Hepatocyte (in vitro differentiated cells): ENCODE measurements at regions not wholly inside any gene's neighbourhood (a gene's known extent, or its start where the extent isn't known, plus 50 kb on each side); places are given as distances from the start of the nearest gene placed in this dataset.

ENCODE experiments used
- DNase-seq: peaks from one replicate; pipeline ENCODE4 v3.0.0-alpha.2; 2016; ENCODE audit warnings: low spot score
- H2AFZ ChIP-seq: fragments of 200-600 bp; sonication (generic); 2 replicates; pipeline ENCODE4 v1.6.0; 2016; ENCODE audit warnings: antibody characterized with exemption, mild to moderate bottlenecking
- H3K27ac ChIP-seq: fragments of 200-600 bp; sonication (generic); 2 replicates; pipeline ENCODE4 v1.5.1; 2016; ENCODE audit warnings: mild to moderate bottlenecking
- H3K27me3 ChIP-seq: fragments of 200-600 bp; sonication (generic); 2 replicates; pipeline ENCODE4 v1.6.1; 2016
- H3K36me3 ChIP-seq: fragments of 200-600 bp; sonication (generic); replicated peaks from 2 replicates; pipeline ENCODE4 v1.5.1; 2016; ENCODE audit warnings: low read depth; ENCODE audit not compliant: insufficient read depth
- H3K4me1 ChIP-seq: fragments of 200-600 bp; sonication (generic); 2 replicates; pipeline ENCODE4 v1.5.1; 2016; ENCODE audit warnings: mild to moderate bottlenecking, moderate library complexity; ENCODE audit not compliant: insufficient read depth
- H3K4me2 ChIP-seq: fragments of 200-600 bp; sonication (generic); 2 replicates; pipeline ENCODE4 v1.6.0; 2016
- H3K4me3 ChIP-seq: fragments of 200-600 bp; sonication (generic); 2 replicates; pipeline ENCODE4 v1.5.1; 2016; ENCODE audit warnings: mild to moderate bottlenecking
- H3K79me2 ChIP-seq: fragments of 200-600 bp; sonication (generic); 2 replicates; pipeline ENCODE4 v1.6.0; 2017; ENCODE audit warnings: mild to moderate bottlenecking
- H3K9me2 ChIP-seq: fragments of 200-600 bp; sonication (generic); replicated peaks from 2 replicates; pipeline ENCODE4 v1.6.0; 2017; ENCODE audit warnings: mild to moderate bottlenecking; ENCODE audit not compliant: insufficient read depth
- H3K9me3 ChIP-seq: fragments of 200-600 bp; sonication (generic); 2 replicates; pipeline ENCODE4 v1.5.1; 2016; ENCODE audit warnings: low read depth, mild to moderate bottlenecking
- H4K20me1 ChIP-seq: fragments of 200-600 bp; sonication (generic); 2 replicates; pipeline ENCODE4 v1.6.0; 2016; ENCODE audit warnings: mild to moderate bottlenecking; ENCODE audit not compliant: insufficient read depth, poor library complexity, severe bottlenecking
- CTCF ChIP-seq: fragments of 200-600 bp; sonication (generic); IDR thresholded peaks from 2 replicates; pipeline ENCODE4 v1.5.1; 2016; ENCODE audit warnings: antibody characterized with exemption, mild to moderate bottlenecking; ENCODE audit not compliant: poor library complexity
- EZH2 ChIP-seq: fragments of 200-600 bp; sonication (generic); IDR thresholded peaks from 2 replicates; pipeline ENCODE4 v1.6.1; 2016; ENCODE audit warnings: antibody characterized with exemption, mild to moderate bottlenecking, borderline replicate concordance
- EZH2phosphoT487 ChIP-seq: fragments of 200-600 bp; sonication (generic); IDR thresholded peaks from one replicate; pipeline ENCODE4 v1.6.1; 2018; ENCODE audit warnings: antibody characterized with exemption, mild to moderate bottlenecking, low read depth, moderate library complexity; ENCODE audit not compliant: unreplicated experiment, severe bottlenecking
- WGBS: methylation state at CpG from one replicate; pipeline ENCODE4 v1.1.6; 2016; ENCODE audit warnings: low lambda C conversion rate; ENCODE audit errors: missing lambda C conversion rate; 5-methylcytosine and 5-hydroxymethylcytosine counted together

DNA sequence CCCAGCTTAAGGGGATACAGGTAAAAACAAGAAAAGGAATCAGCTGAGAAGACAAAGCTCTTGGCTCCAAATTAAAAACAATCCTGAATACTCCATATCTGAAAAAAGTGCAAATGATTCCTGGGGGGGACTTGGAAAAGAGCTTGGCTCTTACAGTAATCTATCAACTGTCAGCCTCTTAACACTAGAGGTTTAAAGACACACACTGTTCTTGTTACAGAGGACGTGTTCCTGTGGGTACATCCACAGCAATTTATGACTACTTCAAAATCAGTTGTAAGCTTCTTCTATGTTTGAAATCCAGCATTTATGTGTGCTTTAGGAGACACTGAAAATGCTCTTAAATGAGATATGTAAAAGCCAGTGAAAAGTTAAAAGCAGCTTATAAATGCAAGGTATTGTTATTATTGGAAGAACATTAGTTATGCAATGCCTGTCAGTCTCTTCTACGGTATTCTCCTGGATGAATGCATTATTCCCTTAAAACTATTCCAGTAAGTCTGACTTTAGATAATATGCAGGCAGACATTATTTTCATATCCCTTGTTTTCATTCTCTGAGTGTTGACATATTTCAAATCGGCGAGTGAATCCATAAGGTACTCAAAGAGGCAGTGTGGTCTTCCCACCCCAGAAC lies 408.4 kb upstream of the ADAMTS9 start:
- H3K27me3 ChIP-seq: no peaks in the 10 kb centered on the region
- H3K9me2 ChIP-seq: no peaks in the 10 kb centered on the region
- H3K27ac ChIP-seq: no peak overlapping the region
- H3K4me2 ChIP-seq: no peak overlapping the region
- H4K20me1 ChIP-seq: no peaks in the 10 kb centered on the region
- H3K36me3 ChIP-seq: no peaks in the 10 kb centered on the region
- H3K79me2 ChIP-seq: no peaks in the 10 kb centered on the region
- TF ChIP-seq CTCF: no peak
- no peak for TF ChIP-seq EZH2
- no peaks in the 10 kb centered on the region for H3K9me3 ChIP-seq
- no peak overlapping the region for H3K4me3 ChIP-seq
- H3K4me1 ChIP-seq: peaks cover 10% of the 10 kb centered on the region
- H2AFZ ChIP-seq: no peak overlapping the region
- DNase-seq: no peak
- 65% methylated on average over 4 of the region's 4 CpGs for WGBS

- no peak overlapping the region for H3K4me3 ChIP-seq
- H3K4me2 ChIP-seq: no peak overlapping the region
- no peaks in the 10 kb centered on the region for H4K20me1 ChIP-seq
- H3K79me2 ChIP-seq: no peaks in the 10 kb centered on the region
- H3K9me3 ChIP-seq: no peaks in the 10 kb centered on the region
- no peak for DNase-seq
- H2AFZ ChIP-seq: no peak overlapping the region
- H3K4me1 ChIP-seq: peaks cover 12% of the 10 kb centered on the region
- H3K27me3 ChIP-seq: no peaks in the 10 kb centered on the region
- TF ChIP-seq EZH2phosphoT487 (no peak), CTCF (no peak), EZH2 (no peak)
- H3K36me3 ChIP-seq: no peaks in the 10 kb centered on the region
- H3K27ac ChIP-seq: no peak overlapping the region
- no peaks in the 10 kb centered on the region for H3K9me2 ChIP-seq
These were observed 406.9 kb upstream of the ADAMTS9 start for GRCh38 chr3:65094723-65095122.

- no peaks in the 10 kb centered on the region for H3K36me3 ChIP-seq
- no peaks in the 10 kb centered on the region for H3K9me3 ChIP-seq
- WGBS: 44% methylated on average over 3 of the region's 3 CpGs
- no peaks in the 10 kb centered on the region for H3K27me3 ChIP-seq
- no peak overlapping the region for H3K4me3 ChIP-seq
- TF ChIP-seq EZH2phosphoT487 (no peak), EZH2 (no peak), CTCF (no peak)
- H4K20me1 ChIP-seq: no peaks in the 10 kb centered on the region
- H3K27ac ChIP-seq: peak overlapping the region; percentile 24
- H3K4me2 ChIP-seq: no peak overlapping the region
- H2AFZ ChIP-seq: no peak overlapping the region
- H3K9me2 ChIP-seq: no peaks in the 10 kb centered on the region
- no peaks in the 10 kb centered on the region for H3K79me2 ChIP-seq
- DNase-seq: no peak
- H3K4me1 ChIP-seq: peaks cover 12% of the 10 kb centered on the region
These were observed 405.8 kb upstream of the ADAMTS9 start for GRCh38 chr3:65093641-65094040.

- Histone ChIP-seq H3K9me3 (no peaks in the 10 kb centered on the region), H3K9me2 (no peaks in the 10 kb centered on the region), H2AFZ (no peak overlapping the region), H4K20me1 (no peaks in the 10 kb centered on the region), H3K27ac (peak overlapping the region; percentile 5), H3K79me2 (no peaks in the 10 kb centered on the region), H3K27me3 (no peaks in the 10 kb centered on the region), H3K4me1 (peaks cover 12% of the 10 kb centered on the region), H3K36me3 (no peaks in the 10 kb centered on the region), H3K4me3 (no peak overlapping the region), H3K4me2 (no peak overlapping the region)
- no peak for DNase-seq
- WGBS: 44% methylated on average over 3 of the region's 3 CpGs
- TF ChIP-seq CTCF: no peak
- TF ChIP-seq EZH2phosphoT487: no peak
- TF ChIP-seq EZH2: no peak
These were observed 403.8 kb upstream of the ADAMTS9 start for GRCh38 chr3:65091565-65091964.
